Muscle of back (tissue), 3 donors: ENCODE measurements at regions not wholly inside any gene's neighbourhood (a gene's known extent, or its start where the extent isn't known, plus 50 kb on each side); places are given as distances from the start of the nearest gene placed in this dataset.
A peak's percentile ranks its signal among the peaks of the same experiment; 100 is the strongest.

ENCODE experiments used
- DNase-seq, 3 donors: peaks; one replicate each; pipeline versions ENCODE4 v3.0.0 to v3.0.0-alpha.2; 2013

DNA sequence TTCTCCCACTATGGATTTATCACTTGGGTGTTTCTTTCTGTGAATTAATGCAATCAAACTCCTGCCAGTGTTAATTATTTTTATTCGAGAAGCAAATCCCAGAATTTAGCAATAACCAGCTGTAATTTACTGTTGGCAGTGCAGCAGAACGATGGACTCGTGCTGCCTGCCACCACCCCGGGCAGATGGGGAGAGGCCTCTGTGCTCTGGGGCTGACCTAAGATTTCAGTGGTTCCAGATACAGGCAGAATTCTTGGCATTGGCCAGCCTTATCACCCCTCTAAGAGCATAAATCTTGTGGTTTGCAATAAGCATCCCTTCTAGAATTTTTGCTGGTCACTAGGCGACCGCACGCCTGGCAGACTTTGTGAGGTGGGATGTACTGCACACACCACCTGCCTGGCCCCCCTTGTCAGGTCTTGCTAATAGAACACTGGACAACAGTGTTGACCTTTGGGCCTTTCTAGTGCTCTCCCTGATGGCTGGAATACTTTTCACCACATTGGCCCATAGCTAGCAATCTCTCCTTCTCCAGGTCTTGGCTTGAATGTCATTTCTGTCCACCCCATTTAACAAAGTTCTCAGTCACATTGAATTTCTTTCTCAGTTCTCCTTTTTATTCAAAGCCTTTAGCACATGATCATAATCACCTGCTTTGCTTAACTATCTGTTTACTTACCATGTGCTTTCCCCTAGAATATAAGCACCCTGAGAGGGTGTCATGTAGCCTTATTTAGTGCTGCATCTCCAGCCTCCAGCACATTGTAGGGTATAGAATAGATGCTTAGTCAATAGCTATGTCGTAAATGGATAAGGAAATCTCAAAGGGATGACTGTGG, 122.1 kb upstream of the DYNLRB2 start:
- peak in 1 of 3 donors; percentile 19 for DNase-seq

GRCh38 chr16:80417706-80418271, 123.0 kb upstream of the DYNLRB2 start:
- DNase-seq, result peak in 1 of 3 donors; percentile 29

- no peak for DNase-seq
These were observed 132.8 kb upstream of the DYNLRB2 start for GRCh38 chr16:80408014-80408413.

GRCh38 chr16:80407265-80407987, 133.4 kb upstream of the DYNLRB2 start:
- DNase-seq, result no peak

DNA sequence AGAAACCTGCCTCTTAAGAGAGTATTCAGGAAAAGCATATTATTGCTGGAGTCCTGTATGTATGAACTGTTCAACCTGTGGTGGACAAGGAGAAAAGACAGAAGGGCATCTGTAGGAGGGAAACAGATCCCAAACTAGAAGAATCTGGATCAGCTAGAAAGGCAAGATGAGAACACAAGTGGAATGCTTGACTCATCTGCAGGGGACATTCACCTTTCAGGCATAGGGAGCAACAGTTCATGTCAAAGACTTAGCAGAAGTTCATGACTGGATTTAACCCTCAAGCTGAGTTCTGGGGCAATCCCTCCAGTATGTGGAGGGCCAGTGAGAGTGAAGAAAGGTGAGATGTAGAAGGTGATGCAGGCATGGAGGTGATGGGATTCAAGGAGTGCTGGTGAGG, 135.9 kb upstream of the DYNLRB2 start:
- DNase-seq, result no peak

GRCh38 chr16:80403894-80404293, 136.9 kb upstream of the DYNLRB2 start:
- no peak for DNase-seq

GRCh38 chr16:80390871-80391489, 149.8 kb upstream of the DYNLRB2 start:
- no peak for DNase-seq

- DNase-seq, result no peak
These were observed 150.7 kb upstream of the DYNLRB2 start for GRCh38 chr16:80390046-80390445.

DNA sequence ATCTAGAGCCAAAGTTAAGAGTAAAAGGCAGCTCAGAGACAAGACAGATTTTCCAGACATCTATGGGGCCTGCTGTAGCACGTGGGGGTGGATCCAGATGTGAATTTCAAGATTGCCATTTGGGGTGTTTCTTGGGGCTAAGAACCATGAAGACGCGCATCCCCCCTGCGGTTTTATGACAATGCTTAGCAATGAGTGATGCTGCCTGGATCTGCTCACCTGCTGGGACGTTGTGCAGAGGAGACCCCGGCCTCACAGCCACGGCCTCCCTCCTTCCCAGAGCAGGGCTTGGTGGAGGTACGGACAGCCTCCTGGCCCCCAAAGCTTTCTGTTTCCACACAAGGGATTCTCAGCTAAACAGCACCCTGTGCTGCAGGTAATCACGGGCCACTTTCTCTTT, 151.5 kb upstream of the DYNLRB2 start:
- DNase-seq, result no peak

DNA sequence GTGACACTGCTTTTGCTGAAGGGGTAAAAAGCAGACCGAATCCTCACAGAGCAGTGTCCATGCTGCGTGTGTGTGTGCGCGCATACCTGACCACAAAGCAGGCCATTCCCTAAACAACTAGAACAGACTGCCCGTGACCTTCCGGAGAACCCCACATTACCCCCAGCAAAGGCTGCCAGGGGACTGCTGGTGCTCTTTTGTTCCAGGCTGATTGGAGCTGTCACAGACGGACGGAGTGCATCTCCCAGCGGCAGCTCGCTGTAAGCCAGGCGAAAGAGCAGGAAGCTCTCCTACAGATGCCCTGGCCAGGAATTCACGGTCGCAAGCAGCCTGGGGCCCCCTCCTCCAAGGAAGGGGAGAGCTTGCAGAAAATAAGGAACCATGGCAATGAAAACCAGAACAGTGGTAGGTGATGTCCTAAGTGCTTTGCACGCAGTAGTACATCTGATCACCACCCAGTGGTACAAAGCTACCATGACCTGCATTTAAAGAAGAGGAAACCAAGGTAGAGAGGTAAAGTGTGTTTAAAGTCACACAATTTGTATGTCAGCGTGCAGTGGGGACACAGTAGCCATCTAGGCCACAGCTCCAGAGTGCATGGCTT, 153.4 kb upstream of the DYNLRB2 start:
- peak in 1 of 3 donors; percentile 51 for DNase-seq

- no peak for DNase-seq
These were observed 155.9 kb upstream of the DYNLRB2 start for GRCh38 chr16:80384862-80385261.

DNA sequence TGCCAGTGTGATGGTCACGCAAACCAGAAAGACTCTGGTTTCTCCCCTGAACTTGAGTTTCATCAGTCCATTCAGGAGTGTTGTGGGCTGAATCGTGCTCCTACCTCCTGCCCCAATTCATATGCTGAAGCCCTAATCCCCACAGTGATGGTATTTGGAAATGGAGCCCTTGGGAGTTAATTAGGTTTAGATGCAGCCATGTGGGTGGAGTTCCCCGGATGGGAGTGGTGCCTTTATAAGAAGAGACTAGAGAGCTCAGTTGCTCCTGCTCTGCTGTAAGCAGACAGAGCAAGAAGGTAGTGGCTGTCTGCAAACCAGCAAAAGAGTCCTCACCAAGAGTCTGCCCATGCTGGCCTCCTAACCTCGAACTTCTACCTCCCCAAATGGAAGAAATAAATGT, 160.3 kb upstream of the DYNLRB2 start:
- DNase-seq, result no peak

- DNase-seq, result peak; percentile 58 to 86 (median 64)
These were observed 163.5 kb upstream of the DYNLRB2 start for GRCh38 chr16:80377096-80377956.

GRCh38 chr16:80375973-80376372, 164.8 kb upstream of the DYNLRB2 start:
- no peak for DNase-seq

GRCh38 chr16:80375513-80375912, 165.3 kb upstream of the DYNLRB2 start:
- no peak for DNase-seq

DNA sequence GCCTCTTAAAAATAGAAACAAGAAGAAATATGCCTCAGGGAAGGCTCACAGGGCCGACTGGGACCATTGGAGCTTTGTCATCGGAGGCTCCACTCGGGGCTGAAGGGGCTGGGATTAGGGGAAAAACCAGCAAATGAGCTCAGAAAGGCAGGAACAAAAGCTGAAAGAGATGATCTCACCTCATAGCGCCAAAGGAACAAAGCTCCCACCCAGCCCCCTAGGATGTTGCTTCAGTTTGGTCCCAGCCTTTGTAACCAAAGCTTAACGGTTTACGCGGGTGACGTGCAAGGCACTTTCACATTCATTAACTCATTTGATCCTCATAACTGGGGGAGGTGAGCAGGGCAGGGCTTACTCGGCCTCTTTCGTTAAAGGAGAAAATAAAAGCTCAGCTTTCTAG, 168.5 kb upstream of the DYNLRB2 start:
- DNase-seq, result no peak

- DNase-seq, result peak; percentile 51 to 85 (median 69)
These were observed 171.4 kb upstream of the DYNLRB2 start for GRCh38 chr16:80369138-80369958.

- no peak for DNase-seq
These were observed 173.6 kb upstream of the DYNLRB2 start for GRCh38 chr16:80367037-80367658.

DNA sequence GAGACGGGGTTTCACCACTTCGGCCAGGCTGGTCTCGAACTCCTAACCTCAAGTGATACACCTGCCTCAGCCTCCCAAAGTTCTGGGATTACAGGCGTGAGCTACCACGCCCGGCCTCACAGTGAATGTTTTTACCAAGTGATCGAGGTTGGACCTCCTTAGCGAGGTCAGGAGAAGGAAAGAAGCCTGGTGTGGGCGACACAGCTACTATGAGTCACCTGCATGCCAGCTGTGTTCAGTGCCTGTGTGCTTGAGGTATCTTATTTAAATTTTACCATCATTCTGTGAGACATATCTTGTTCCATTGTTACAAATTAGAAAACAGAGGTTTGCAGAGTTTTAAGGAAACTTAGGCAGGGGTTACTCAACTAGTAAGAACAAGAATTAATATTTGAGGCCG, 174.8 kb upstream of the DYNLRB2 start:
- no peak for DNase-seq

- DNase-seq, result no peak
These were observed 178.0 kb upstream of the DYNLRB2 start for GRCh38 chr16:80362816-80363215.
